ENCODE measurements at regions not wholly inside any gene's neighbourhood (a gene's known extent, or its start where the extent isn't known, plus 50 kb on each side); places are given as distances from the start of the nearest gene placed in this dataset.

GRCh38 chr2:120860579-120860922, 124.9 kb downstream of the GLI2 start:
- Histone ChIP-seq H3K27me3 (ENCODE audit: control insufficient read depth, insufficient read depth, low read length) (no peaks in the 10 kb centered on the region), H3K4me3 (ENCODE audit: low read depth, low read length) (no peak overlapping the region), H3K36me3 (ENCODE audit: control insufficient read depth, insufficient read depth, low read length) (no peaks in the 10 kb centered on the region)
- no peak for DNase-seq (ENCODE audit: low read depth)
- TF ChIP-seq CTCF (IDR thresholded peaks at IDR 0.05; ENCODE audit: insufficient read depth, low read length, poor library complexity, severe bottlenecking), result no peak

GRCh38 chr2:120861191-120861575, 125.5 kb downstream of the GLI2 start:
- no peak for DNase-seq (ENCODE audit: low read depth)
- no peak overlapping the region for H3K4me3 ChIP-seq (ENCODE audit: low read depth, low read length)
- H3K36me3 ChIP-seq (ENCODE audit: control insufficient read depth, insufficient read depth, low read length), result no peaks in the 10 kb centered on the region
- H3K27me3 ChIP-seq (ENCODE audit: control insufficient read depth, insufficient read depth, low read length), result no peaks in the 10 kb centered on the region
- no peak for TF ChIP-seq CTCF (IDR thresholded peaks at IDR 0.05; ENCODE audit: insufficient read depth, low read length, poor library complexity, severe bottlenecking)

- no peaks in the 10 kb centered on the region for H3K27me3 ChIP-seq (ENCODE audit: control insufficient read depth, insufficient read depth, low read length)
- H3K36me3 ChIP-seq (ENCODE audit: control insufficient read depth, insufficient read depth, low read length), result no peaks in the 10 kb centered on the region
- no peak for TF ChIP-seq CTCF (IDR thresholded peaks at IDR 0.05; ENCODE audit: insufficient read depth, low read length, poor library complexity, severe bottlenecking)
- no peak for DNase-seq (ENCODE audit: low read depth)
- H3K4me3 ChIP-seq (ENCODE audit: low read depth, low read length), result no peak overlapping the region
These were observed 126.0 kb downstream of the GLI2 start for GRCh38 chr2:120861576-120862191.

GRCh38 chr2:120862201-120863060, 126.8 kb downstream of the GLI2 start:
- Histone ChIP-seq H3K27me3 (ENCODE audit: control insufficient read depth, insufficient read depth, low read length) (no peaks in the 10 kb centered on the region), H3K36me3 (ENCODE audit: control insufficient read depth, insufficient read depth, low read length) (no peaks in the 10 kb centered on the region), H3K4me3 (ENCODE audit: low read depth, low read length) (no peak overlapping the region)
- DNase-seq (ENCODE audit: low read depth), result no peak
- no peak for TF ChIP-seq CTCF (IDR thresholded peaks at IDR 0.05; ENCODE audit: insufficient read depth, low read length, poor library complexity, severe bottlenecking)

- H3K4me3 ChIP-seq (ENCODE audit: low read depth, low read length), result no peak overlapping the region
- TF ChIP-seq CTCF (IDR thresholded peaks at IDR 0.05; ENCODE audit: insufficient read depth, low read length, poor library complexity, severe bottlenecking), result no peak
- no peak for DNase-seq (ENCODE audit: low read depth)
- H3K27me3 ChIP-seq (ENCODE audit: control insufficient read depth, insufficient read depth, low read length), result no peaks in the 10 kb centered on the region
- H3K36me3 ChIP-seq (ENCODE audit: control insufficient read depth, insufficient read depth, low read length), result no peaks in the 10 kb centered on the region
These were observed 127.5 kb downstream of the GLI2 start for GRCh38 chr2:120863146-120863545.

Measured in kidney epithelial cell (primary cell).